ENCODE measurements at regions not wholly inside any gene's neighbourhood (a gene's known extent, or its start where the extent isn't known, plus 50 kb on each side); places are given as distances from the start of the nearest gene placed in this dataset.

GRCh38 chr13:29954082-29955028, 103.9 kb upstream of the UBL3 start:
- DNase-seq, result peak in 1 of 2 donors; percentile 51
- no peak for TF ChIP-seq CTCF (IDR thresholded peaks at IDR 0.05)
- TF ChIP-seq EP300 (IDR thresholded peaks at IDR 0.05), result no peak
- no peak for TF ChIP-seq POLR2AphosphoS5 (IDR thresholded peaks at IDR 0.05)
- TF ChIP-seq POLR2A (IDR thresholded peaks at IDR 0.05), result no peak
- H3K27ac ChIP-seq, result no peak overlapping the region
- peak overlapping the region in 2 of 4 donors; percentile 19 to 31 for H3K4me3 ChIP-seq
- peak; percentile 24 to 31 for ATAC-seq (ENCODE audit: low FRiP score in 2 of 2)
- H3K36me3 ChIP-seq, result no peaks in the 10 kb centered on the region
- no peaks in the 10 kb centered on the region for H3K9me3 ChIP-seq
- H3K4me1 ChIP-seq, result peaks cover 0 to 3% (median 0%) of the 10 kb centered on the region in 4 donors
- WGBS, 2 donors, result 50 to 52% methylated on average over 23 of the region's 23 CpGs
- H3K27me3 ChIP-seq, result no peaks in the 10 kb centered on the region

- WGBS, 2 donors, result 68 to 74% methylated on average over 8 of the region's 8 CpGs
- no peaks in the 10 kb centered on the region for H3K27me3 ChIP-seq
- H3K36me3 ChIP-seq, result no peaks in the 10 kb centered on the region
- no peak for ATAC-seq (ENCODE audit: low FRiP score in 2 of 2)
- H3K9me3 ChIP-seq, result no peaks in the 10 kb centered on the region
- no peak for TF ChIP-seq EP300 (IDR thresholded peaks at IDR 0.05)
- TF ChIP-seq POLR2A (IDR thresholded peaks at IDR 0.05), result no peak
- no peak for TF ChIP-seq POLR2AphosphoS5 (IDR thresholded peaks at IDR 0.05)
- no peak for TF ChIP-seq CTCF (IDR thresholded peaks at IDR 0.05)
- no peak overlapping the region for H3K27ac ChIP-seq
- peaks cover 0 to 3% (median 0%) of the 10 kb centered on the region in 4 donors for H3K4me1 ChIP-seq
- no peak for DNase-seq
- H3K4me3 ChIP-seq, result no peak overlapping the region
Measured at GRCh38 chr13:29953542-29953941, 103.1 kb upstream of the UBL3 start.

- H3K4me3 ChIP-seq, result no peak overlapping the region
- TF ChIP-seq CTCF (IDR thresholded peaks at IDR 0.05) (no peak), POLR2AphosphoS5 (IDR thresholded peaks at IDR 0.05) (no peak), EP300 (IDR thresholded peaks at IDR 0.05) (no peak), POLR2A (IDR thresholded peaks at IDR 0.05) (no peak)
- no peak overlapping the region for H3K27ac ChIP-seq
- ATAC-seq (ENCODE audit: low FRiP score in 2 of 2) (no peak), DNase-seq (no peak)
- H3K9me3 ChIP-seq, result no peaks in the 10 kb centered on the region
- H3K36me3 ChIP-seq, result no peaks in the 10 kb centered on the region
- 72 to 86% methylated on average over 4 of the region's 4 CpGs for WGBS, 2 donors
- peaks cover 0 to 3% (median 0%) of the 10 kb centered on the region in 4 donors for H3K4me1 ChIP-seq
- H3K27me3 ChIP-seq, result no peaks in the 10 kb centered on the region
Measured at GRCh38 chr13:29952245-29952644, 101.8 kb upstream of the UBL3 start.

GRCh38 chr13:29948791-29949190, 98.4 kb upstream of the UBL3 start:
- WGBS, 2 donors, result 82 to 90% methylated on average over 7 to 8 of the region's 8 CpGs
- Histone ChIP-seq H3K36me3 (no peaks in the 10 kb centered on the region), H3K4me3 (no peak overlapping the region), H3K4me1 (peaks cover 0 to 2% (median 0%) of the 10 kb centered on the region in 4 donors), H3K27me3 (no peaks in the 10 kb centered on the region), H3K9me3 (no peaks in the 10 kb centered on the region), H3K27ac (no peak overlapping the region)
- no peak for TF ChIP-seq POLR2A (IDR thresholded peaks at IDR 0.05)
- TF ChIP-seq POLR2AphosphoS5 (IDR thresholded peaks at IDR 0.05), result no peak
- TF ChIP-seq CTCF (IDR thresholded peaks at IDR 0.05), result no peak
- no peak for TF ChIP-seq EP300 (IDR thresholded peaks at IDR 0.05)
- ATAC-seq (ENCODE audit: low FRiP score in 2 of 2) (no peak), DNase-seq (no peak)

Data from upper lobe of left lung (tissue), 6 donors.